Ishikawa (cell line): ENCODE measurements at regions not wholly inside any gene's neighbourhood (a gene's known extent, or its start where the extent isn't known, plus 50 kb on each side); places are given as distances from the start of the nearest gene placed in this dataset.

Source experiments
- REST ChIP-seq: IDR thresholded peaks from 2 replicates; pipeline ENCODE4 v1.6.1; 2012; ENCODE audit warnings: low read depth, mild to moderate bottlenecking
- TAF1 ChIP-seq: IDR thresholded peaks from 2 replicates; pipeline ENCODE4 v1.6.1; 2012; ENCODE audit warnings: low read depth, mild to moderate bottlenecking
- TEAD4 ChIP-seq: IDR thresholded peaks from 2 replicates; pipeline ENCODE4 v1.6.1; 2012

- TF ChIP-seq TEAD4 (no peak), TAF1 (no peak), REST (no peak)
Measured at GRCh38 chr6:88529726-88530125, 363.6 kb upstream of the CNR1 start.
